ENCODE measurements at regions not wholly inside any gene's neighbourhood (a gene's known extent, or its start where the extent isn't known, plus 50 kb on each side); places are given as distances from the start of the nearest gene placed in this dataset.

DNA sequence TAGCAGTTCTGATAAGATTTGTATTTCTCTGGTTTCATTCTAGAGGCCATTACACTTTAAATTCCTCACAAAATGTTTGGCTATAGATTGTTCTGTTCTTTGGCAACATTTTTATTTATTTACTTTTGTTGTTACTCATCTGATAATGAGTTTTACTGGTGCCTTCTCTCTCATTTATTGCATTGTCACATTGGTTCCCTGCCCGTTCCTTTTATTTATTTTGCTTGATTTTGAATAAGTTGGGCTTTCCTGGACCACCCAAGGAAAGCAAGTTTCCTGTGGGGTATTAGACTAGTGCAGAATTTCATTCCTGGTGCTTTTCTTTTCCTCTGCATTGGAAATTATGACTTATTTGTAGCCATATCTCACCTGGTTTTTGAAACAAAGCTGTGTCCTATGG, 232.0 kb downstream of the SOCS6 start:
- Mint-ChIP-seq H3K27me3 (ENCODE audit: low read depth) (peaks cover 4% of the 10 kb centered on the region), H3K9me3 (peaks cover 75% of the 10 kb centered on the region), H3K4me3 (no peak overlapping the region), H3K4me1 (no peaks in the 10 kb centered on the region), H3K27ac (no peak overlapping the region), H3K36me3 (peaks cover 58% of the 10 kb centered on the region)
- DNase-seq (ENCODE audit: low spot score) (no peak), ATAC-seq (no peak)
- TF ChIP-seq, protein P1, sequence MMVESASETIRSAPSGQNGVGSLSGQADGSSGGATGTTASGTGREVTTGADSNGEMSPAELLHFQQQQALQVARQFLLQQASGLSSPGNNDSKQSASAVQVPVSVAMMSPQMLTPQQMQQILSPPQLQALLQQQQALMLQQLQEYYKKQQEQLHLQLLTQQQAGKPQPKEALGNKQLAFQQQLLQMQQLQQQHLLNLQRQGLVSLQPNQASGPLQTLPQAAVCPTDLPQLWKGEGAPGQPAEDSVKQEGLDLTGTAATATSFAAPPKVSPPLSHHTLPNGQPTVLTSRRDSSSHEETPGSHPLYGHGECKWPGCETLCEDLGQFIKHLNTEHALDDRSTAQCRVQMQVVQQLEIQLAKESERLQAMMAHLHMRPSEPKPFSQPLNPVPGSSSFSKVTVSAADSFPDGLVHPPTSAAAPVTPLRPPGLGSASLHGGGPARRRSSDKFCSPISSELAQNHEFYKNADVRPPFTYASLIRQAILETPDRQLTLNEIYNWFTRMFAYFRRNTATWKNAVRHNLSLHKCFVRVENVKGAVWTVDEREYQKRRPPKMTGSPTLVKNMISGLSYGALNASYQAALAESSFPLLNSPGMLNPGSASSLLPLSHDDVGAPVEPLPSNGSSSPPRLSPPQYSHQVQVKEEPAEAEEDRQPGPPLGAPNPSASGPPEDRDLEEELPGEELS (CRISPR knock-in tag; IDR thresholded peaks at IDR 0.05): no peak
- TF ChIP-seq ZNF423 (CRISPR knock-in tag; IDR thresholded peaks at IDR 0.05) (no peak), FOXJ3 (CRISPR knock-in tag; IDR thresholded peaks at IDR 0.05; ENCODE audit: borderline replicate concordance) (no peak), NR3C1 (CRISPR knock-in tag; conservative IDR thresholded peaks at IDR 0.05; ENCODE audit: low read depth) (no peak), FOXP1 (CRISPR knock-in tag; IDR thresholded peaks at IDR 0.05; ENCODE audit: borderline replicate concordance) (no peak), CREB1 (CRISPR knock-in tag; IDR thresholded peaks at IDR 0.05) (no peak), ZNF416 (CRISPR knock-in tag; IDR thresholded peaks at IDR 0.05) (no peak), ESRRA (CRISPR knock-in tag; IDR thresholded peaks at IDR 0.05; ENCODE audit: borderline replicate concordance) (no peak), CBFB (CRISPR knock-in tag; IDR thresholded peaks at IDR 0.05; ENCODE audit: low read depth) (no peak), NFATC4 (CRISPR knock-in tag; IDR thresholded peaks at IDR 0.05) (no peak), JAZF1 (CRISPR knock-in tag; IDR thresholded peaks at IDR 0.05) (no peak), PRRX2 (CRISPR knock-in tag; IDR thresholded peaks at IDR 0.05) (no peak), TCF7 (CRISPR knock-in tag; IDR thresholded peaks at IDR 0.05; ENCODE audit: low read depth) (no peak), ZNF219 (CRISPR knock-in tag; IDR thresholded peaks at IDR 0.05; ENCODE audit: borderline replicate concordance) (no peak), ATF1 (CRISPR knock-in tag; IDR thresholded peaks at IDR 0.05) (no peak), SOX15 (CRISPR knock-in tag; IDR thresholded peaks at IDR 0.05) (no peak)
- TF ChIP-seq, protein P2, sequence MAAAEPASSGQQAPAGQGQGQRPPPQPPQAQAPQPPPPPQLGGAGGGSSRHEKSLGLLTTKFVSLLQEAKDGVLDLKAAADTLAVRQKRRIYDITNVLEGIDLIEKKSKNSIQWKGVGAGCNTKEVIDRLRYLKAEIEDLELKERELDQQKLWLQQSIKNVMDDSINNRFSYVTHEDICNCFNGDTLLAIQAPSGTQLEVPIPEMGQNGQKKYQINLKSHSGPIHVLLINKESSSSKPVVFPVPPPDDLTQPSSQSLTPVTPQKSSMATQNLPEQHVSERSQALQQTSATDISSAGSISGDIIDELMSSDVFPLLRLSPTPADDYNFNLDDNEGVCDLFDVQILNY (CRISPR knock-in tag; IDR thresholded peaks at IDR 0.05): no peak
- TF ChIP-seq, protein P3, sequence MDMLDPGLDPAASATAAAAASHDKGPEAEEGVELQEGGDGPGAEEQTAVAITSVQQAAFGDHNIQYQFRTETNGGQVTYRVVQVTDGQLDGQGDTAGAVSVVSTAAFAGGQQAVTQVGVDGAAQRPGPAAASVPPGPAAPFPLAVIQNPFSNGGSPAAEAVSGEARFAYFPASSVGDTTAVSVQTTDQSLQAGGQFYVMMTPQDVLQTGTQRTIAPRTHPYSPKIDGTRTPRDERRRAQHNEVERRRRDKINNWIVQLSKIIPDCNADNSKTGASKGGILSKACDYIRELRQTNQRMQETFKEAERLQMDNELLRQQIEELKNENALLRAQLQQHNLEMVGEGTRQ (CRISPR knock-in tag; IDR thresholded peaks at IDR 0.05): no peak
- TF ChIP-seq, protein P4, sequence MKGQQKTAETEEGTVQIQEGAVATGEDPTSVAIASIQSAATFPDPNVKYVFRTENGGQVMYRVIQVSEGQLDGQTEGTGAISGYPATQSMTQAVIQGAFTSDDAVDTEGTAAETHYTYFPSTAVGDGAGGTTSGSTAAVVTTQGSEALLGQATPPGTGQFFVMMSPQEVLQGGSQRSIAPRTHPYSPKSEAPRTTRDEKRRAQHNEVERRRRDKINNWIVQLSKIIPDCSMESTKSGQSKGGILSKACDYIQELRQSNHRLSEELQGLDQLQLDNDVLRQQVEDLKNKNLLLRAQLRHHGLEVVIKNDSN (CRISPR knock-in tag; IDR thresholded peaks at IDR 0.05): no peak
- TF ChIP-seq, protein P5, sequence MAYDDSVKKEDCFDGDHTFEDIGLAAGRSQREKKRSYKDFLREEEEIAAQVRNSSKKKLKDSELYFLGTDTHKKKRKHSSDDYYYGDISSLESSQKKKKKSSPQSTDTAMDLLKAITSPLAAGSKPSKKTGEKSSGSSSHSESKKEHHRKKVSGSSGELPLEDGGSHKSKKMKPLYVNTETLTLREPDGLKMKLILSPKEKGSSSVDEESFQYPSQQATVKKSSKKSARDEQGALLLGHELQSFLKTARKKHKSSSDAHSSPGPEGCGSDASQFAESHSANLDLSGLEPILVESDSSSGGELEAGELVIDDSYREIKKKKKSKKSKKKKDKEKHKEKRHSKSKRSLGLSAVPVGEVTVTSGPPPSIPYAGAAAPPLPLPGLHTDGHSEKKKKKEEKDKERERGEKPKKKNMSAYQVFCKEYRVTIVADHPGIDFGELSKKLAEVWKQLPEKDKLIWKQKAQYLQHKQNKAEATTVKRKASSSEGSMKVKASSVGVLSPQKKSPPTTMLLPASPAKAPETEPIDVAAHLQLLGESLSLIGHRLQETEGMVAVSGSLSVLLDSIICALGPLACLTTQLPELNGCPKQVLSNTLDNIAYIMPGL (CRISPR knock-in tag; IDR thresholded peaks at IDR 0.05): no peak
- POLR2A ChIA-PET: no interaction called here
- CTCF ChIA-PET: no interaction called here

DNA sequence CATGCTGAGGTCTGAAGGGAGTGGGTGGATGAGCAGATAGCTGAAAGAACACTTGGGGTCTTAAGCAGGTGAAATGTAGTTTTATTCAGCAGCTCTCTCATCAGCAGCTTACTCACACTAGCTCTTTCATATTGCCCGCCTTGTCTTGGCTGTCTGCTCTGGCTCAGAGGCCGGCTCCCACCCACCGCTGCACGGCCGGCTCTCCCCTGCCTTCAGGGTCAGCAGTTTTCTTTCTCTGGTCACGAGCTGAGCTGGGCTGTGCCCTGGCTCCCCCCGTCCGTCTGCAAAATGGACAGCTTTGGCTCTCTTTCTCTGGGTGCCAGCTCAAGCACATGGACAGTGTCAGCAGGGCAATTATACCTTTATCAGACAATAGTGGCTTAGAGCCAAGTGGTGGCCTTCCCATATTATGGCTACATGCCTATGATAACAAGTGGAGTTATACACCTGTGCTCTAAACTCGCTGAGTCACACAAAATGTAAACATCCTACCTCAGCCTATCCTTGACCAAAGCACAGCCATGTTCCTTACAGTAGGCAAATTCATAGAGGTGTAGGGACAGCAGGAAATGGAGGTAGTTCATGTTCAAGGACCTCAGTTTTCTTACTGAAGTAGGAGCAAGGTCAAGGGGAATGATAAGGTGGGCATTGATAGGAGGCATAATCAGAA, 224.8 kb downstream of the SOCS6 start:
- H3K36me3 Mint-ChIP-seq: peaks cover 31% of the 10 kb centered on the region
- TF ChIP-seq JUN (CRISPR knock-in tag; IDR thresholded peaks at IDR 0.05) (no peak), IRF2 (CRISPR knock-in tag; IDR thresholded peaks at IDR 0.05; ENCODE audit: borderline replicate concordance, low read depth) (no peak)
- TF ChIP-seq, protein P6, sequence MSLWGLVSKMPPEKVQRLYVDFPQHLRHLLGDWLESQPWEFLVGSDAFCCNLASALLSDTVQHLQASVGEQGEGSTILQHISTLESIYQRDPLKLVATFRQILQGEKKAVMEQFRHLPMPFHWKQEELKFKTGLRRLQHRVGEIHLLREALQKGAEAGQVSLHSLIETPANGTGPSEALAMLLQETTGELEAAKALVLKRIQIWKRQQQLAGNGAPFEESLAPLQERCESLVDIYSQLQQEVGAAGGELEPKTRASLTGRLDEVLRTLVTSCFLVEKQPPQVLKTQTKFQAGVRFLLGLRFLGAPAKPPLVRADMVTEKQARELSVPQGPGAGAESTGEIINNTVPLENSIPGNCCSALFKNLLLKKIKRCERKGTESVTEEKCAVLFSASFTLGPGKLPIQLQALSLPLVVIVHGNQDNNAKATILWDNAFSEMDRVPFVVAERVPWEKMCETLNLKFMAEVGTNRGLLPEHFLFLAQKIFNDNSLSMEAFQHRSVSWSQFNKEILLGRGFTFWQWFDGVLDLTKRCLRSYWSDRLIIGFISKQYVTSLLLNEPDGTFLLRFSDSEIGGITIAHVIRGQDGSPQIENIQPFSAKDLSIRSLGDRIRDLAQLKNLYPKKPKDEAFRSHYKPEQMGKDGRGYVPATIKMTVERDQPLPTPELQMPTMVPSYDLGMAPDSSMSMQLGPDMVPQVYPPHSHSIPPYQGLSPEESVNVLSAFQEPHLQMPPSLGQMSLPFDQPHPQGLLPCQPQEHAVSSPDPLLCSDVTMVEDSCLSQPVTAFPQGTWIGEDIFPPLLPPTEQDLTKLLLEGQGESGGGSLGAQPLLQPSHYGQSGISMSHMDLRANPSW (CRISPR knock-in tag; conservative IDR thresholded peaks at IDR 0.05; ENCODE audit: low read depth): no peak
- TF ChIP-seq, protein P7, sequence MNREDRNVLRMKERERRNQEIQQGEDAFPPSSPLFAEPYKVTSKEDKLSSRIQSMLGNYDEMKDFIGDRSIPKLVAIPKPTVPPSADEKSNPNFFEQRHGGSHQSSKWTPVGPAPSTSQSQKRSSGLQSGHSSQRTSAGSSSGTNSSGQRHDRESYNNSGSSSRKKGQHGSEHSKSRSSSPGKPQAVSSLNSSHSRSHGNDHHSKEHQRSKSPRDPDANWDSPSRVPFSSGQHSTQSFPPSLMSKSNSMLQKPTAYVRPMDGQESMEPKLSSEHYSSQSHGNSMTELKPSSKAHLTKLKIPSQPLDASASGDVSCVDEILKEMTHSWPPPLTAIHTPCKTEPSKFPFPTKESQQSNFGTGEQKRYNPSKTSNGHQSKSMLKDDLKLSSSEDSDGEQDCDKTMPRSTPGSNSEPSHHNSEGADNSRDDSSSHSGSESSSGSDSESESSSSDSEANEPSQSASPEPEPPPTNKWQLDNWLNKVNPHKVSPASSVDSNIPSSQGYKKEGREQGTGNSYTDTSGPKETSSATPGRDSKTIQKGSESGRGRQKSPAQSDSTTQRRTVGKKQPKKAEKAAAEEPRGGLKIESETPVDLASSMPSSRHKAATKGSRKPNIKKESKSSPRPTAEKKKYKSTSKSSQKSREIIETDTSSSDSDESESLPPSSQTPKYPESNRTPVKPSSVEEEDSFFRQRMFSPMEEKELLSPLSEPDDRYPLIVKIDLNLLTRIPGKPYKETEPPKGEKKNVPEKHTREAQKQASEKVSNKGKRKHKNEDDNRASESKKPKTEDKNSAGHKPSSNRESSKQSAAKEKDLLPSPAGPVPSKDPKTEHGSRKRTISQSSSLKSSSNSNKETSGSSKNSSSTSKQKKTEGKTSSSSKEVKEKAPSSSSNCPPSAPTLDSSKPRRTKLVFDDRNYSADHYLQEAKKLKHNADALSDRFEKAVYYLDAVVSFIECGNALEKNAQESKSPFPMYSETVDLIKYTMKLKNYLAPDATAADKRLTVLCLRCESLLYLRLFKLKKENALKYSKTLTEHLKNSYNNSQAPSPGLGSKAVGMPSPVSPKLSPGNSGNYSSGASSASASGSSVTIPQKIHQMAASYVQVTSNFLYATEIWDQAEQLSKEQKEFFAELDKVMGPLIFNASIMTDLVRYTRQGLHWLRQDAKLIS (CRISPR knock-in tag; IDR thresholded peaks at IDR 0.05; ENCODE audit: borderline replicate concordance): no peak

More for the DNA sequence above, 224.8 kb downstream of the SOCS6 start:
- no peak for DNase-seq (ENCODE audit: low spot score)
- H3K27me3 Mint-ChIP-seq (ENCODE audit: low read depth): no peaks in the 10 kb centered on the region
- no peak overlapping the region for H3K27ac Mint-ChIP-seq
- no peak overlapping the region for H3K4me3 Mint-ChIP-seq
- POLR2A ChIA-PET: no interaction called here
- H3K4me1 Mint-ChIP-seq: no peaks in the 10 kb centered on the region
- CTCF ChIA-PET: no interaction called here
- no peak for ATAC-seq
- peaks cover 20% of the 10 kb centered on the region for H3K9me3 Mint-ChIP-seq
